ENCODE measurements at regions not wholly inside any gene's neighbourhood (a gene's known extent, or its start where the extent isn't known, plus 50 kb on each side); places are given as distances from the start of the nearest gene placed in this dataset.

GRCh38 chr6:21977346-21977745 is 319.5 kb downstream of the PRL start:
- H2AFZ ChIP-seq (ENCODE audit: low read depth, low read length): no peak overlapping the region
- no peak overlapping the region for H3K4me2 ChIP-seq (ENCODE audit: insufficient read depth, low read length)
- H4K20me1 ChIP-seq (ENCODE audit: insufficient read depth, low read length): no peaks in the 10 kb centered on the region
- H3K79me2 ChIP-seq (ENCODE audit: insufficient read depth, low read length): peaks cover 8% of the 10 kb centered on the region; the same call in 1 of the 2 replicates
- H3K9me3 ChIP-seq (ENCODE audit: insufficient read depth, low read length, severe bottlenecking): no peaks in the 10 kb centered on the region
- H3K36me3 ChIP-seq (ENCODE audit: insufficient read depth, low read length): peaks cover 13% of the 10 kb centered on the region; the same call in 1 of the 2 replicates
- no peak overlapping the region for H3K4me3 ChIP-seq (ENCODE audit: low read depth in 1 of 2, low read length in 2 of 2)
- H3K27ac ChIP-seq (ENCODE audit: low read length): no peak overlapping the region
- H3K4me1 ChIP-seq (ENCODE audit: insufficient read depth, low read length): peaks cover 7% of the 10 kb centered on the region
- H3K9ac ChIP-seq (ENCODE audit: low read depth, low read length): no peak overlapping the region
- H3K27me3 ChIP-seq (ENCODE audit: insufficient read depth, low read length, poor library complexity): no peaks in the 10 kb centered on the region
- DNase-seq (no peak), ATAC-seq (ENCODE audit: insufficient read depth, low read depth) (no peak)
- TF ChIP-seq EZH2 (IDR thresholded peaks at IDR 0.05; ENCODE audit: borderline replicate concordance, low read depth, low read length, severe bottlenecking) (no peak), CTCF (IDR thresholded peaks at IDR 0.05; ENCODE audit: borderline replicate concordance, extremely low read depth, low read length, poor library complexity, severe bottlenecking) (no peak)

GRCh38 chr6:21981235-21981833 is 315.5 kb downstream of the PRL start:
- Histone ChIP-seq H3K79me2 (ENCODE audit: insufficient read depth, low read length) (no peaks in the 10 kb centered on the region), H3K4me2 (ENCODE audit: insufficient read depth, low read length) (no peak overlapping the region), H3K4me3 (ENCODE audit: low read depth in 1 of 2, low read length in 2 of 2) (no peak overlapping the region), H3K27me3 (ENCODE audit: insufficient read depth, low read length, poor library complexity) (no peaks in the 10 kb centered on the region), H3K27ac (ENCODE audit: low read length) (peak overlapping the region; percentile 45), H3K36me3 (ENCODE audit: insufficient read depth, low read length) (peaks cover 13% of the 10 kb centered on the region; the same call in 1 of the 2 replicates), H2AFZ (ENCODE audit: low read depth, low read length) (no peak overlapping the region), H4K20me1 (ENCODE audit: insufficient read depth, low read length) (no peaks in the 10 kb centered on the region), H3K4me1 (ENCODE audit: insufficient read depth, low read length) (peaks cover 10% of the 10 kb centered on the region), H3K9me3 (ENCODE audit: insufficient read depth, low read length, severe bottlenecking) (no peaks in the 10 kb centered on the region), H3K9ac (ENCODE audit: low read depth, low read length) (no peak overlapping the region)
- ATAC-seq (ENCODE audit: insufficient read depth, low read depth) (no peak), DNase-seq (no peak)
- TF ChIP-seq EZH2 (IDR thresholded peaks at IDR 0.05; ENCODE audit: borderline replicate concordance, low read depth, low read length, severe bottlenecking) (no peak), CTCF (IDR thresholded peaks at IDR 0.05; ENCODE audit: borderline replicate concordance, extremely low read depth, low read length, poor library complexity, severe bottlenecking) (no peak)

GRCh38 chr6:21984135-21984534 is 312.7 kb downstream of the PRL start:
- H3K36me3 ChIP-seq (ENCODE audit: insufficient read depth, low read length): peaks cover 13% of the 10 kb centered on the region; the same call in 1 of the 2 replicates
- H3K4me2 ChIP-seq (ENCODE audit: insufficient read depth, low read length): no peak overlapping the region
- H3K4me1 ChIP-seq (ENCODE audit: insufficient read depth, low read length): peaks cover 28% of the 10 kb centered on the region
- no peak overlapping the region for H3K27ac ChIP-seq (ENCODE audit: low read length)
- no peaks in the 10 kb centered on the region for H3K27me3 ChIP-seq (ENCODE audit: insufficient read depth, low read length, poor library complexity)
- no peak overlapping the region for H2AFZ ChIP-seq (ENCODE audit: low read depth, low read length)
- H4K20me1 ChIP-seq (ENCODE audit: insufficient read depth, low read length): no peaks in the 10 kb centered on the region
- H3K4me3 ChIP-seq (ENCODE audit: low read depth in 1 of 2, low read length in 2 of 2): no peak overlapping the region
- no peak for ATAC-seq (ENCODE audit: insufficient read depth, low read depth)
- TF ChIP-seq EZH2 (IDR thresholded peaks at IDR 0.05; ENCODE audit: borderline replicate concordance, low read depth, low read length, severe bottlenecking): no peak
- no peak for TF ChIP-seq CTCF (IDR thresholded peaks at IDR 0.05; ENCODE audit: borderline replicate concordance, extremely low read depth, low read length, poor library complexity, severe bottlenecking)
- H3K9me3 ChIP-seq (ENCODE audit: insufficient read depth, low read length, severe bottlenecking): no peaks in the 10 kb centered on the region
- no peak overlapping the region for H3K9ac ChIP-seq (ENCODE audit: low read depth, low read length)
- DNase-seq: no peak
- no peaks in the 10 kb centered on the region; the same call in 1 of the 2 replicates for H3K79me2 ChIP-seq (ENCODE audit: insufficient read depth, low read length)
